Pancreas (tissue), 10 donors: ENCODE measurements at regions not wholly inside any gene's neighbourhood (a gene's known extent, or its start where the extent isn't known, plus 50 kb on each side); places are given as distances from the start of the nearest gene placed in this dataset.
A peak's percentile ranks its signal among the peaks of the same experiment; 100 is the strongest.
"Not testable (repeated sequence)": the region's sequence is repeated elsewhere in the genome, so short reads cannot be mapped to it uniquely, and the experiment has no call there.

ENCODE experiments used
- ATAC-seq, 4 donors: fragments of 200-7000 bp; cut with Tn5 transposase; one replicate each; pipeline versions ENCODE4 v1.8.0 to v1.9.1; 2020; ENCODE audit warnings: mild to moderate bottlenecking in 4 of 4, moderate library complexity in 4 of 4
- DNase-seq, 6 donors: peaks; one replicate each; pipeline ENCODE4 v3.0.0-alpha.2; 2020
- FAIRE-seq: peaks from 2 replicates; lab custom pipeline; 2012; peaks lifted over from hg19 to GRCh38; lab: Jason Lieb, UNC
- H3K27ac ChIP-seq, 4 donors: fragments of 200-600 bp; sonication (generic); 1 replicate in 3 of 4; 2 replicates in 1 of 4; pipeline versions ENCODE4 v1.5.0 to v1.8.0; 2020
- H3K27me3 ChIP-seq, 4 donors: fragments of 200-600 bp; one replicate each; pipeline ENCODE4 v1.8.0; 2021
- H3K36me3 ChIP-seq, 3 donors: fragments of 200-600 bp; sonication (generic) in 1 of 3; one replicate each; pipeline versions ENCODE4 v1.5.0 to v1.8.0; 2020 to 2021
- H3K4me1 ChIP-seq, 3 donors: fragments of 200-600 bp; one replicate each; pipeline ENCODE4 v1.8.0; 2021
- H3K4me3 ChIP-seq, 4 donors: fragments of 200-600 bp; sonication (generic) in 2 of 4; one replicate each; pipeline versions ENCODE4 v1.5.0 to v1.8.0; 2020 to 2021
- H3K9me3 ChIP-seq, 4 donors: fragments of 200-600 bp; one replicate each; pipeline ENCODE4 v1.8.0; 2021
- CTCF ChIP-seq, 4 donors: fragments of 200-600 bp; sonication (generic) in 3 of 4; IDR thresholded peaks; one replicate each; pipeline versions ENCODE4 v1.5.0 to v1.8.0; 2021; ENCODE audit warnings: antibody characterized with exemption in 4 of 4
- WGBS, 2 donors: extraction: QIAGEN DNeasy Blood & Tissue Kit; methylation state at CpG; one replicate each; pipeline ENCODE4 v1.1.7; 2013; 5-methylcytosine and 5-hydroxymethylcytosine counted together
- intact Hi-C, 3 donors: fragments of 100-400 bp; cut with DNase I; formaldehyde crosslinking; loops; one replicate each; pipeline versions ENCODE4 v1.11.1 to v1.14.2; 2022
- donor health status: healthy with polysubstance abuse.
- donor health status: DM: no; HTN: no; CAD: no; lungs with moderate emphysema.
- donor health status: DM: no; HTN: no; CAD: no.
- donor health status: control.
- donor health status: control.
- donor health status: Bipolar disorder and iron deficiency.
- donor health status: DM: yes; HTN: yes; CAD: no.
- donor health status: DM: no; HTN: no; CAD: no.
- donor health status: DM: no; HTN: no; CAD: no.
- donor health status: DM: yes; HTN: yes; CAD: no.

DNA sequence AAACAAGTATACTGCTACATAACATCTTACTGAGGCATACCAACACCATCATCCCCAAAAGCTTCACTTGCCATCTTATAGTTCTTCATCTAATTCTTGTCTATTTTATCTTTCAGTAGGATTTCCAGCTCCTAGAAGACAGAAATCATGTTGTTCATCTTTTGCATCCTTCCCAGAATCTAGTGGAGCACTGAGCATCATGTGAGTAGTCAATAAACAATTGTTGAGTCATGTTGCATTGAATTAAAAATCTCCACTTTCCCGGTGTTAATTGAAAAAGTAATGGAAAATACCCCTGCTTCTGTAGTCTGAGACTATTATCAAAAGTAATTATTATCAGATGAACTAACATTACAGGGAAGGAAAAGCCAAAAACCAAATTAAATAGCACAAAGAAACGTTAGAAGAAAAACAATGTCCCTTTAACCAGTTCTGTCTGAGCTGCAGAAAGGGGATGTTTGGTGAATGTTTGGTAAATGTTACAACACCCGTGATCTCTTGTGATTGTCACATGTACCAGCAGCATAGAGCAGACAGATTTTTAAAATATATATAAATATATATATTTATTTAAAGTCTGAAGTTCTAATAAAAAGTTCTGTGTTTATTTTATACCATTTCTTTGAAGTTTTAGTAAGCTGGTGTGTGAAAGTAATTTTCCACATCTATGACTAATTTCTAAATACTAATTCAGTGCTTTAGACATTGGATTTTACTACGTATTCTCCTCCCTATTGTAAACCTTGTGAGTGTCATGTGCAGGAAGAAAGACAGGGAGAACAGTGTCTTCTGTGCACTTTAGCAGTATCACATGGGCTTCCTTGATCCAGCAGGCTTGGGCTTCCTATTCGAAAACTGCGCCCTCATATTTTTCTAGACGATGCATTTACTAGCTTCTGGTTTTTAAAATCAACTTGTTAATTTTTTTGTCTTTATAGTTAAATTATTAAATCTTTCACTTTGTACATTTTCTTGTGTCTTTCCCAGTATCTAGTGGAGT, 85.6 kb downstream of the RAP2B start:
- Histone ChIP-seq H3K36me3 (no peaks in the 10 kb centered on the region), H3K4me3 (no peak overlapping the region), H3K27me3 (no peaks in the 10 kb centered on the region), H3K4me1 (no peaks in the 10 kb centered on the region), H3K9me3 (no peaks in the 10 kb centered on the region), H3K27ac (peak overlapping the region in 2 of 4 donors; percentile 55 to 57)
- ATAC-seq (peak in 2 of 4 donors; percentile 54 to 63), FAIRE-seq (no peak), DNase-seq (no peak)
- intact Hi-C loops: no loop called here
- TF ChIP-seq CTCF (IDR thresholded peaks at IDR 0.05): no peak
- 52 to 64% methylated on average over 7 of the region's 7 CpGs for whole genome bisulfite sequencing, 2 donors

DNA sequence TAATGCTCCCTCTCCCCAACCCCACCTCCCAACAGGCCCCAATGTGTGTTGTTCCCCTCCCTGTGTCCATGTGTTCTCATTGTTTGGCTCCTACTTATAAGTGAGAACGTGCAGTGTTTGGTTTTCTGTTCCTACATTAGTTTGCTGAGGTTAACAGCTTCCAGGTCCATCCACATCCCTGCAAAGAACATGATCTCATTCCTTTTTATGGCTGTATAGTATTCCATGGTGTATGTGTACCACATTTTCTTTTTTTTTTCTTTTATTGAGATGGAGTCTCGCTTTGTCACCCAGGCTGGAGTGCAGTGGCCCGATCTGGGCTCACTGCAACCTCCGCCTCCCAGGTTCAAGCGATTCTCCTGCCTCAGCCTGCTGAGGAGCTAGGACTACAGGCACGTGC, 86.8 kb downstream of the RAP2B start:
- H3K4me1 ChIP-seq, H3K4me3 ChIP-seq, H3K36me3 ChIP-seq, ATAC-seq, FAIRE-seq, H3K27me3 ChIP-seq, intact Hi-C loops, H3K9me3 ChIP-seq, DNase-seq: not testable (repeated sequence)
- peak overlapping the region in 1 of 4 donors; percentile 15 for H3K27ac ChIP-seq
- 76 to 85% methylated on average over 6 of the region's 6 CpGs for WGBS, 2 donors

DNA sequence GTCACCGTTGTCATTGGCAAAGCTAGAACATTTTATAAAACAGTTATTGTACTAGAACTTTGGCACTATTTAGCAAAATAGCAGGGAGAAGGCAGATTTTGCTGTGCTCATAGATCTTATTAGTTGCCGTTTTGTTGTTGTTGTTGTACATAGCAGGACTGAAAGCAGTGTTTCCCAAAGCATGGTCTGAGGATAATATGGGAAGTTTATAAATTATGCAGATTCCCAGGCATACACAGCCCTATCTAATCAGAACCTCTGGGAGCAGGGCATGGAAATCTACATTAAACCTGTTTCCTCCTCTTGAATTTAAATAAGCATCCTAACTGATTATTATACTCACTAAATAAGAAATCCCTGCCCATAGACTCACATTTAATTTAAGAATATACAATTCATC, 87.9 kb downstream of the RAP2B start:
- peak overlapping the region in 1 of 4 donors; percentile 30 for H3K27ac ChIP-seq

DNA sequence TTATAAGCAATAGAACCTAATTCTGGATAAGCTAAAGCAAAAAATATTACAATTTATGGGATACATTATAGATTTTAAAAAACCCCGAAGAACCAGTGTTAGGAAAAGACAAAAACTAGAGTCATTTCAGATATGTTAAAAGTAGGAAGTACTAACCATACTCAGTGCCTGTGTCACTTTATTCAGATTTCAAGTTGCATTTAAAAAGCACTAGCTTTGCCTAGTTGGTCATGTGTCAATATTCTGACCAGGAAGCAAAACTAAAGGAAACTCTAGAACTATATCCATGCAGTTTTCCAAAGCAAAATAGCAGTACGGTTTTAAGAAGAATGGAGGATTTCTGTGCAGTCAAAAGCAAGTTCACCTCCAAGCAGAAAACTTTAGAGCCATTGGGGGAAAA, 88.4 kb downstream of the RAP2B start:
- Histone ChIP-seq H3K4me1 (no peaks in the 10 kb centered on the region), H3K27ac (peak overlapping the region in 1 of 4 donors; percentile 30), H3K9me3 (no peaks in the 10 kb centered on the region), H3K4me3 (no peak overlapping the region), H3K27me3 (no peaks in the 10 kb centered on the region), H3K36me3 (no peaks in the 10 kb centered on the region)
- peak in 2 of 4 donors; percentile 35 to 50 for ATAC-seq
- TF ChIP-seq CTCF (IDR thresholded peaks at IDR 0.05): no peak
- intact Hi-C loops: no loop called here
- no peak for DNase-seq
- no peak for FAIRE-seq
- whole genome bisulfite sequencing, 2 donors: 51 to 68% methylated on average over 2 of the region's 2 CpGs

More for the DNA sequence above, 87.9 kb downstream of the RAP2B start:
- WGBS, 2 donors: 69 to 78% methylated on average over 2 of the region's 2 CpGs
- FAIRE-seq (no peak), ATAC-seq (no peak), DNase-seq (no peak)
- no peaks in the 10 kb centered on the region for H3K27me3 ChIP-seq
- intact Hi-C loops: no loop called here
- H3K4me1 ChIP-seq: no peaks in the 10 kb centered on the region
- H3K9me3 ChIP-seq: no peaks in the 10 kb centered on the region
- TF ChIP-seq CTCF (IDR thresholded peaks at IDR 0.05): no peak
- no peak overlapping the region for H3K4me3 ChIP-seq
- no peaks in the 10 kb centered on the region for H3K36me3 ChIP-seq

DNA sequence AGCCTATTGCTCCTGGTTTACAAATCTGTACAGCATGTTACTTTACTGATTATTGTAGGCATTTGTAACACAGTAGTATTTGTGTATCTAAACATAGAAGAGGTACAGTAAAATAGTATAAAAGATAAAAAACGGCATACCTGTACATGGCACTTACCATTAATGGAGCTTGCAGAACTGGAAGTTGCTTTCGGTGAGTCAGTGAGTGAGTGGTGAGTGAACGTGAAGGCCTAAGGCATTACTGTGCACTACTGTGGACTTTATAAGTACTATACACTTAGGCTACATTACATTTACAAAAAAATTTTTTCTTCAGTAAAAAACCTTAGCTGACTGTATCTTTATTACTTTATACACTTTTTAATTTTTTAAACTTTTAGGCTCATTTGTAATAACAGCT, 90.9 kb downstream of the RAP2B start:
- Histone ChIP-seq H3K36me3 (no peaks in the 10 kb centered on the region), H3K27ac (no peak overlapping the region), H3K4me1 (no peaks in the 10 kb centered on the region), H3K4me3 (no peak overlapping the region), H3K27me3 (peaks cover 0 to 3% (median 0%) of the 10 kb centered on the region in 4 donors), H3K9me3 (no peaks in the 10 kb centered on the region)
- TF ChIP-seq CTCF (IDR thresholded peaks at IDR 0.05): no peak
- DNase-seq: no peak
- intact Hi-C loops: no loop called here
- no peak for ATAC-seq
- FAIRE-seq: no peak
- WGBS, 2 donors: 74 to 85% methylated on average over 3 of the region's 3 CpGs
